ENCODE measurements at regions not wholly inside any gene's neighbourhood (a gene's known extent, or its start where the extent isn't known, plus 50 kb on each side); places are given as distances from the start of the nearest gene placed in this dataset.
"Not testable (repeated sequence)": the region's sequence is repeated elsewhere in the genome, so short reads cannot be mapped to it uniquely, and the experiment has no call there.

DNA sequence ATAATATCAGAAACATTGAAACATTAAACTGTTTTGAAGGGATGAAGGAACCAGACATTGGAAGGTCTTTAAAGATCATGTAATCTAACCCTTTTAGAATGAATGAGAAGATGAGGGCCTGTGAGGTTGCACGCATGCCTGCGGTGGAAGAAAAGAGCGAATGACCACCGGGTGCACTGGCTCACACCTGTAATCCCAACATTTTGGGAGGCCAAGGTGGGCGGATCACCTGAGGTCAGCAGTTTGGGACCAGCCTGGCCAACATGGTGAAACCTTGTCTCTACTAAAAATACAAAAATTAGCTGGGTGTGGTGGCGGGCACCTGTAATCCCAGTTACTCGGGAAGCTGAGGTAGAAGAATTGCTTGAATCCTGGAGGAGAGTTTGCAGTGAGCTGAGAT lies 242.3 kb upstream of the CDH12 start:
- not testable (repeated sequence) for H2BK5ac ChIP-seq (ENCODE audit: low read depth, low read length, poor library complexity, severe bottlenecking); H2AK5ac ChIP-seq (ENCODE audit: low read length, severe bottlenecking)
- 92% methylated on average over 6 of the region's 7 CpGs for WGBS

DNA sequence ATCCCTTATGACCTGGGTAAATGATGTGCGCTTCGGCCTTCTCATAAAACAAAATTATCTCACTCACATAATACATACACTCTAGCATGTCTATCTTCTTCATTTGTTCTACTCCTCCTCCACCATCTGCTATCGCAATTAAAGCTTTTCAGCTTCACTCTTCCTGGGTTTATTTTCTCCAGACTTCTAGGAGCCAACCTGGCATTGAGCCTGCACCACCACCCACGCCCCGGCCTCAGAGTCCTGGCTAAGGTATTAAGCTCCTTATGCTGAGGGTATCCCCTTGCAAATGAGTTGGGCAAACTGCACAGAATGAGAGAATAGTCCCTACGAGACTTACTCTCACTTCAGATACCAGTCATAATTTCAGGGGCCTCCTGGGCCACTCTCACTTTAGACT lies 236.1 kb upstream of the CDH12 start:
- Histone ChIP-seq H3K4me3 (ENCODE audit: insufficient read depth in 1 of 2, low read depth in 1 of 2, low read length in 2 of 2) (no peak overlapping the region), H3K23ac (ENCODE audit: low read length in 2 of 2) (no peak overlapping the region), H3K4me2 (ENCODE audit: low read length, poor library complexity, severe bottlenecking) (no peak overlapping the region), H3K14ac (ENCODE audit: low read length in 2 of 2) (no peak overlapping the region), H2BK12ac (ENCODE audit: low read length in 2 of 2) (no peak overlapping the region), H3K36me3 (ENCODE audit: control insufficient read depth in 1 of 2, insufficient read depth in 2 of 2, low read depth in 1 of 2, low read length in 2 of 2) (no peaks in the 10 kb centered on the region), H2BK120ac (ENCODE audit: low read depth, low read length) (no peak overlapping the region), H3K18ac (ENCODE audit: low read depth in 1 of 2, low read length in 2 of 2) (no peak overlapping the region), H2BK5ac (ENCODE audit: low read depth, low read length, poor library complexity, severe bottlenecking) (no peak overlapping the region), H2AK5ac (ENCODE audit: low read length, severe bottlenecking) (no peak overlapping the region), H4K8ac (ENCODE audit: low read length) (no peak overlapping the region), H3K4ac (ENCODE audit: low read depth in 1 of 2, low read length in 2 of 2) (no peak overlapping the region), H2BK15ac (ENCODE audit: low read depth, poor library complexity, severe bottlenecking) (no peak overlapping the region), H3K9me3 (ENCODE audit: control insufficient read depth, low read length) (no peaks in the 10 kb centered on the region), H3K79me1 (replicated peaks; ENCODE audit: low read length, poor library complexity, severe bottlenecking) (no peaks in the 10 kb centered on the region), H3K27ac (ENCODE audit: low read length, poor library complexity, severe bottlenecking) (no peak overlapping the region), H3K9ac (ENCODE audit: low read length) (no peak overlapping the region), H3K4me1 (ENCODE audit: control insufficient read depth, insufficient read depth, low read depth, low read length) (no peaks in the 10 kb centered on the region), H2AFZ (ENCODE audit: low read depth, low read length) (no peak overlapping the region), H3K27me3 (ENCODE audit: control insufficient read depth in 1 of 2, insufficient read depth in 1 of 2, low read length in 2 of 2) (no peaks in the 10 kb centered on the region), H4K91ac (ENCODE audit: low read length) (no peak overlapping the region)
- 95% methylated on average over 6 of the region's 6 CpGs for WGBS
- DNase-seq: no peak

More for the DNA sequence above, 242.3 kb upstream of the CDH12 start:
- not testable (repeated sequence) for DNase-seq; H3K4ac ChIP-seq (ENCODE audit: low read depth in 1 of 2, low read length in 2 of 2); H2AFZ ChIP-seq (ENCODE audit: low read depth, low read length); H3K4me3 ChIP-seq (ENCODE audit: insufficient read depth in 1 of 2, low read depth in 1 of 2, low read length in 2 of 2); H3K14ac ChIP-seq (ENCODE audit: low read length in 2 of 2); H4K91ac ChIP-seq (ENCODE audit: low read length); H3K4me2 ChIP-seq (ENCODE audit: low read length, poor library complexity, severe bottlenecking); H3K18ac ChIP-seq (ENCODE audit: low read depth in 1 of 2, low read length in 2 of 2); H3K9me3 ChIP-seq (ENCODE audit: control insufficient read depth, low read length); H4K8ac ChIP-seq (ENCODE audit: low read length); H2BK15ac ChIP-seq (ENCODE audit: low read depth, poor library complexity, severe bottlenecking); H3K9ac ChIP-seq (ENCODE audit: low read length); H2BK120ac ChIP-seq (ENCODE audit: low read depth, low read length); H2BK12ac ChIP-seq (ENCODE audit: low read length in 2 of 2); H3K79me1 ChIP-seq (replicated peaks; ENCODE audit: low read length, poor library complexity, severe bottlenecking); H3K27me3 ChIP-seq (ENCODE audit: control insufficient read depth in 1 of 2, insufficient read depth in 1 of 2, low read length in 2 of 2); H3K36me3 ChIP-seq (ENCODE audit: control insufficient read depth in 1 of 2, insufficient read depth in 2 of 2, low read depth in 1 of 2, low read length in 2 of 2); H3K23ac ChIP-seq (ENCODE audit: low read length in 2 of 2); H3K4me1 ChIP-seq (ENCODE audit: control insufficient read depth, insufficient read depth, low read depth, low read length); H3K27ac ChIP-seq (ENCODE audit: low read length, poor library complexity, severe bottlenecking)

DNA sequence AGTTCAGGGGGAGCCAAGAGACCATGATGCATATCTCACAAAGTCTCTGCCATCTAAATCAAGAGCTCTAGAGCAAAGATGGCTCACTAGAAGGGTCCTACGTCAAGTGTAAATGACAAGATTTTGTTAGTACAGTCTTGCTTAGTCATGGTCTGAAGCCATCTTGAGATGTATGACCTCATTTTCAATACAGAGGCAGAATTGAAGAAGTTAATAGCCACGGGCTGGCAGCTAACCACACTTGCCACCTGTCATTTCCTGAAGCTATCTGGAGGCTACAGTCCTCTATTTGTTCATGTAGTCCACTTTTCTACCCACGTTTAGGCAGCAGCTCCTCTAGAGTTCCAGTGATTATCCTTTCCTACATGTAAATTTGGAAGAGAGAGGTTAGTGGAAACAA lies 231.7 kb upstream of the CDH12 start:
- Histone ChIP-seq H4K91ac (ENCODE audit: low read length) (no peak overlapping the region), H3K14ac (ENCODE audit: low read length in 2 of 2) (no peak overlapping the region), H2AFZ (ENCODE audit: low read depth, low read length) (no peak overlapping the region), H3K4me1 (ENCODE audit: control insufficient read depth, insufficient read depth, low read depth, low read length) (no peaks in the 10 kb centered on the region), H3K4ac (ENCODE audit: low read depth in 1 of 2, low read length in 2 of 2) (no peak overlapping the region), H2BK120ac (ENCODE audit: low read depth, low read length) (no peak overlapping the region), H3K36me3 (ENCODE audit: control insufficient read depth in 1 of 2, insufficient read depth in 2 of 2, low read depth in 1 of 2, low read length in 2 of 2) (no peaks in the 10 kb centered on the region), H3K4me2 (ENCODE audit: low read length, poor library complexity, severe bottlenecking) (no peak overlapping the region), H2AK5ac (ENCODE audit: low read length, severe bottlenecking) (no peak overlapping the region), H4K8ac (ENCODE audit: low read length) (no peak overlapping the region), H2BK12ac (ENCODE audit: low read length in 2 of 2) (no peak overlapping the region), H3K4me3 (ENCODE audit: insufficient read depth in 1 of 2, low read depth in 1 of 2, low read length in 2 of 2) (no peak overlapping the region), H2BK15ac (ENCODE audit: low read depth, poor library complexity, severe bottlenecking) (no peak overlapping the region), H3K9ac (ENCODE audit: low read length) (no peak overlapping the region), H3K27ac (ENCODE audit: low read length, poor library complexity, severe bottlenecking) (no peak overlapping the region), H3K27me3 (ENCODE audit: control insufficient read depth in 1 of 2, insufficient read depth in 1 of 2, low read length in 2 of 2) (no peaks in the 10 kb centered on the region), H3K79me1 (replicated peaks; ENCODE audit: low read length, poor library complexity, severe bottlenecking) (no peaks in the 10 kb centered on the region), H3K23ac (ENCODE audit: low read length in 2 of 2) (no peak overlapping the region), H3K18ac (ENCODE audit: low read depth in 1 of 2, low read length in 2 of 2) (no peak overlapping the region), H3K9me3 (ENCODE audit: control insufficient read depth, low read length) (no peaks in the 10 kb centered on the region), H2BK5ac (ENCODE audit: low read depth, low read length, poor library complexity, severe bottlenecking) (no peak overlapping the region)
- no peak for DNase-seq
- 43% methylated on average over 2 of the region's 3 CpGs for WGBS

DNA sequence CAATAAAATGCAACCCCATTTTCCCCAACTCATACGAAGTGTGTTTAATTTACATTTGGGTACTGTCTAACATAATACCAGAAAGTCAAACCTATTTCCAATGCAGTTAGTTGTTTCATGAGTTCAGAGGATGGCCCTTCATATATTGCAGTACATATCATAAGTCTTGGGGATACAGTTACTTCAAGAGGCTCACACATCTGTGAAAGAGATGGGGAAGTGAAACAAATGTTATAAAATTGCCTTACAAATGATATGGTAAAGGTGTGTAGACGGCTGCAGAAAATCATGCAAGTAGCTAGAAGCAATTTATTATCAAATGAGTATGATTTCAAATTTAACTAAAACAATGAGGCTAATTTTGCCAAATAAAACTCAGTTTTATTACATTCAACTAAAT lies 219.0 kb upstream of the CDH12 start:
- H3K4ac ChIP-seq (ENCODE audit: low read depth in 1 of 2, low read length in 2 of 2): no peak overlapping the region
- no CpG with 5 or more reads among the region's 2 CpGs for WGBS
- no peak for DNase-seq
- H3K4me1 ChIP-seq (ENCODE audit: control insufficient read depth, insufficient read depth, low read depth, low read length): no peaks in the 10 kb centered on the region
- no peak overlapping the region for H3K14ac ChIP-seq (ENCODE audit: low read length in 2 of 2)
- no peaks in the 10 kb centered on the region for H3K79me1 ChIP-seq (replicated peaks; ENCODE audit: low read length, poor library complexity, severe bottlenecking)
- H2AFZ ChIP-seq (ENCODE audit: low read depth, low read length): no peak overlapping the region
- no peak overlapping the region for H4K91ac ChIP-seq (ENCODE audit: low read length)
- no peak overlapping the region for H3K9ac ChIP-seq (ENCODE audit: low read length)
- no peak overlapping the region for H3K4me3 ChIP-seq (ENCODE audit: insufficient read depth in 1 of 2, low read depth in 1 of 2, low read length in 2 of 2)
- no peak overlapping the region for H2BK120ac ChIP-seq (ENCODE audit: low read depth, low read length)
- no peak overlapping the region for H3K23ac ChIP-seq (ENCODE audit: low read length in 2 of 2)
- H2BK5ac ChIP-seq (ENCODE audit: low read depth, low read length, poor library complexity, severe bottlenecking): no peak overlapping the region
- H3K18ac ChIP-seq (ENCODE audit: low read depth in 1 of 2, low read length in 2 of 2): no peak overlapping the region
- no peak overlapping the region for H2BK15ac ChIP-seq (ENCODE audit: low read depth, poor library complexity, severe bottlenecking)
- H4K8ac ChIP-seq (ENCODE audit: low read length): no peak overlapping the region
- H3K27ac ChIP-seq (ENCODE audit: low read length, poor library complexity, severe bottlenecking): no peak overlapping the region
- no peaks in the 10 kb centered on the region for H3K9me3 ChIP-seq (ENCODE audit: control insufficient read depth, low read length)
- no peaks in the 10 kb centered on the region for H3K36me3 ChIP-seq (ENCODE audit: control insufficient read depth in 1 of 2, insufficient read depth in 2 of 2, low read depth in 1 of 2, low read length in 2 of 2)
- H3K4me2 ChIP-seq (ENCODE audit: low read length, poor library complexity, severe bottlenecking): no peak overlapping the region
- H2BK12ac ChIP-seq (ENCODE audit: low read length in 2 of 2): no peak overlapping the region
- H3K27me3 ChIP-seq (ENCODE audit: control insufficient read depth in 1 of 2, insufficient read depth in 1 of 2, low read length in 2 of 2): no peaks in the 10 kb centered on the region
- H2AK5ac ChIP-seq (ENCODE audit: low read length, severe bottlenecking): no peak overlapping the region

All from mesenchymal stem cell (in vitro differentiated cells and primary cell).